NCI-H2081 (cell line): ENCODE measurements at regions not wholly inside any gene's neighbourhood (a gene's known extent, or its start where the extent isn't known, plus 50 kb on each side); places are given as distances from the start of the nearest gene placed in this dataset.

ENCODE experiments used
- DNase-seq, 2 experiments: peaks; one replicate each; lab custom pipeline; 2025; lab: John Stamatoyannopoulos, UW

GRCh38 chr1:218156595-218156994 is 128.5 kb upstream of the RRP15 start:
- peak; percentile 66 to 81 for DNase-seq

GRCh38 chr1:218163371-218163770 is 121.7 kb upstream of the RRP15 start:
- no peak for DNase-seq

GRCh38 chr1:218164111-218164929 is 120.8 kb upstream of the RRP15 start:
- peak; percentile 59 to 75 for DNase-seq

DNA sequence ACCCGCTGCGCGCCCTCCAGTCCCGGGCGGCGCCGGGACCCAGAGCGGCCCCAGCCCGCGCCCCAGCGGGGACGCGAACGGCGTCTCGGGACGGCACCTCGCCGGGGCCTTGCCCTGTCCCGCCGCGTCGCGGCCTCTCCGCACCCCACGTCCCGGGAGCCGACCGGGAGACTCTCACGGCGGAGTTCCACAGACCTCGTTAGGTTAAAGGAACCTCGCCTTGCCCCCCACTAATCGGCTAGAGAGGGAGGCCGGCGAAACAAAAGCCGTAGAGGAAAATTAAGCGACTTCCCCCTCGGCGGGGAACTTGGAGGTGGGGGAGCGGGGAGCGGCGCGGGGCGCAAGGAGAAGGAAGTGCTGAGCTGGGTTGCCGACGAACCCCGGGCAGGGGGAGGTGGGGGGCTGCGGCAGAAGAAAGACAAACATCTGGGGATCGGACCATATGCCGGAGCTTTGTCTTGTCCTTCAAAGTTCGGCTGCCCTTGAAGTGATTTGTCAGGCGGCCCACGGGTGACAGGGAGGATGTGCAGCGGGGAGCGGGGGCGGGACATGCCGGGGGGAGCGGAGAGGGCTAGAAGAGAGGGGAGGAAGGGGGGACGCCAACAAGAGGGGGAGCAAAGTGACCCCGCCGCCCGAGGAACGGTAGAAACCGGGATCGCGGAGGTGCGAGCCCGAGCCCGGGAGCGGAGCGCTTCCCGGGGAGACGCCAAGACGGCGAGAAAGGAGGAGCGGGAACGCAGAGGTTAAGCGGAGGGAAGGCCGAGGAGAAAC is 120.0 kb upstream of the RRP15 start:
- peak; percentile 46 to 70 for DNase-seq

DNA sequence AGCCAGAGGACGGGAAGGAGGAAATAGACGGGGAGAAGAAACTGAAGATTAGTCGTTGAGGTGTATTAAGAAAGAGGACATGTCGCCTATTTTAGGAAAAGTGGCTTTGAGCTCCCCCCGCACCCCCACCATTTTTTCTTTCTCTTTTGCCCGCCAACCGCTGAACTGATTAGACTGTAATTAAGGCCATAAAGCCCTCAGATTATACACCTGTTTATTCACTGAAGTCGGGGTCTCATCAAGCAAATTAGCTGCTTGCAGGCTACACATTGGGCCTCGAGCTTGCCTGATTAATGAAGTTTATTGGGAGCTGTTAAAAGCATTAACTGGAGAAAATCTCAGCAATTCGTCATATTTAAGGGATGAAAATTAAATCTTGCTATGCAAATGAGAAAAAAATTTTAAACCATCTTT is 119.4 kb upstream of the RRP15 start:
- peak; percentile 27 to 60 for DNase-seq

- peak in 1 of 2 experiments; percentile 21 for DNase-seq
Observed at GRCh38 chr1:218166268-218166945, 118.7 kb upstream of the RRP15 start.

DNA sequence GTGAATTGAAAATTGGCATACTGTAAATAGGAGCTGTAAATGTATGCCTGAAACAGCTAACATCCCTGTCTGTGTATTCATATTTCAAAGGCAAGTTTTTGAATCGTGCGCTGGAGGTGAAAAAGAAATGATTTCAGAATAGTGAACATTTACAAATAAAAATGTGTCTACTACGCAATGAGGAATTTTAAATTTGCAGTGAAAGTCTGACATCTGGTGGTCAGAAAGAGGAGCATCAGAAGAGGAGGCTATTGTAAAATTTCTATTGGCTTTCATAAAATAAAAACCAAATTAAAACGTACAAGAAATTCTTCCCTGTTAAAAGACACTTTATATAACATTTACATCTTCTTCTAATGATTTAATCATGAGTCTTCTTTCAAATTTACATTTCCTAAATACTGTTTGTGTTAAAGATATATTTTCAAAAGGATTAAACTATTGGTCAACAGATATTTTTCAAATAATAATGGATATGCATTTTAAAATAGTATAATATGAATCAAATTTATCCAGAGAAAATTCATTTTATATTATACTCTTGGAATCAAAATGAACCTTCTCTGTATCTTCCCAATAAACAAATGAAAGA is 113.7 kb upstream of the RRP15 start:
- peak; percentile 38 to 70 for DNase-seq

- DNase-seq, result no peak
Observed at GRCh38 chr1:218182455-218182854, 102.6 kb upstream of the RRP15 start.

DNA sequence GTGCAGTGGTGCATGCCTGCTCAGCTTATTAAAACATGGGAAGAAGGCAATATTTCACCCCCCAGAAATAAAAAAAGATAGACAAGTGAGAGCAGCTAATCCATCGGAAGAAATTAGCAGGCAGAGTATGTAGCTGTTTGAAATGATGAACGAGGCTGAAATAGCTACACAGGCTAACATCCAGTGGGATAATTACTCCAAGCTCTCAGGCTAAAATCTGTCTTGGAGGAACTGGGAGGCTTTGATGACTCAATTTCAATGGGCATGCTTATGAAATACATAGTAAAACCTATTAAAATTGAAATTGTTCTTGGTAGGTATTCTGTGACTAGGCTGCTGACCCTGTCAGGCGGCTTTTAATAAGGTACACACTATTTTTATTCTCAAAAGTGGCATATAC is 84.1 kb upstream of the RRP15 start:
- no peak for DNase-seq

DNA sequence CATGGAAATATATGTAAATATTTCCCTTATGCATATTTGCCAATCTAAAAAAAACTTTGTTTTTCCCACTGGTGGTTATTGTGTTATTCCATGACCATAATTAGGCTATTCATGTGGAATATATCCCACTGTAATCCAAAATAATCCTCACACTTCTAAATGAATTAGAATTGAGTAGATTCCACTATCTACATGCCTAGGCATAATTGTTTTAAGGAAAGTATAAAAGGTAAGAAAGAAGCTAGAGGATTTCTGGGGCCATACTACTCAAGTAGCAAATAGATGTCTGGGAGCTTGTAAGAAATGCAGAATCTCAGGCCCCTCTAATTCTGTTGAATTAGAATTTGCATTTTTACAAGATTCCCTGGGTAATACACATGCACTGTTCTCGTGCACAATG is 83.5 kb upstream of the RRP15 start:
- no peak for DNase-seq

DNA sequence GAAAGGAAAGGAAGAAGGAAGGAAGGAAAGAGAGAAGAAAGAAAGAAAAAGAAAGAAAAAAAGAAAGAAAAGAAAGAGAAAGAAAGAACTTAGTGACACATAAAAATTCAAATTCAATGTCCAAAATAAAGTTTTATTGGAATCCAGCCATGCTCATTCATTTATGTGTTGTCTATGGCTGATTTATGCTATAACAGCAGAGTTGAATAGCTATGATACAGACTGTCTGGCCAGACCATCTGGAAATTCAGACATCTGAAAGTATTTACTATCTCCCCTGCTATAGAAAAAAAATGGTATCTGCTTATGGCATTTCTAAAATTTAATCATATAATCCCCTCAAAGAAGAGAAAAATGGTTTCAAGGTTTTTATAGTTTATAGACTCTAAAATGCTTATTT is 79.4 kb upstream of the RRP15 start:
- no peak for DNase-seq

DNA sequence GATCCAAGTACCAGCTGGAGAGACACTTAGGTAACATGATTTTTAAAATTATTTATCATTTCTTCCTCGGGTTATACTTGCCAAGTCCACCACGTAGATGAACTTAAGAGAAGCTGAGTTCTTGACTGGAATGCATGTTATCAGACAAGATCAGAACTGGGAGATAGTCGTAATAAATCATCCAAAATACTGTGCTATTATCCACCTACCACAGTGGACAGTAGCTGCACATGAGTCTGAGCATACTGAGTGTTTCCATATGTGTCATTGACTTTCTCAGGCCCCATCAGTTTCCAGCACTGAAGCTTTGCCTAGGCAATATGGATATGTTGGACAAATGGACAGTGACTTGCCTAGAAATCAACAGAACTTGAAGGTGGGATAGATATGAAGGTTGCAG is 77.9 kb upstream of the RRP15 start:
- DNase-seq, result no peak

- no peak for DNase-seq
Observed at GRCh38 chr1:218209351-218209861, 75.7 kb upstream of the RRP15 start.

DNA sequence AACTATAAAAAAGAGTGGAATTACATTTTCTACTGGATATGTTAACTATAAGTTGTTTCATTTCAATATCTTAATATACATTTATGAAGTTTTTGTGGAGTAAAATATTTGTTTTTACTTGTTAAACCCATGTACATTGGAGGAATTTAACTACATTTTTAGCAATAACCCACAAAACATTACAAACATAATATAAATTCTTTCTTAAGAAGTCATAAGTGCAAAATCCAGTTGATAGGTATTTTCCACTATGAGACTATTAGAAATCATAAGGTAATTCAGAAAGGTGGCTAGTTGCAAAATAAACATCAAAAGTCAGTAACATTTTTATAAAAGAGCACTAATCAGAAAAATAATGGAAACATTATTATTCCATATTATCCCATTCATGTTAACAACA is 73.9 kb upstream of the RRP15 start:
- DNase-seq, result no peak

DNA sequence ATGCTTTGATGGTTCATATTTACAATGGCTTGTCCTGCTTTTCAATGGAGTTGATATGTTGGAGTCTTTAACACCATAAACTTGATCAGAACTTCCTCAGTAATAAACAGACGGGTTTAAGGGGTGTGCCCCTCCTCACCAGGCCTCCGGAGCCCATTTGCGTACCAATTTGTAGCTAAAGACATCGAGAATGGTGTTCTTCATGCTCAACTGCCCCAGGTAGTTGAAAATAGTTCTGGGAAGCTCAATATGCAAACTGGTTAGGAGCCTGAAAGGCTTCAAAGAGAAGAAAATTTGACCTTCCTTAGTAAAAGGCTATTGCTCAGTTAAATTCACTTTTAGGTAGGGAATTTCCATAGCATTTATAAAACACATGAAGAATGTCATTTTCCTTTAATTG is 68.1 kb upstream of the RRP15 start:
- no peak for DNase-seq

DNA sequence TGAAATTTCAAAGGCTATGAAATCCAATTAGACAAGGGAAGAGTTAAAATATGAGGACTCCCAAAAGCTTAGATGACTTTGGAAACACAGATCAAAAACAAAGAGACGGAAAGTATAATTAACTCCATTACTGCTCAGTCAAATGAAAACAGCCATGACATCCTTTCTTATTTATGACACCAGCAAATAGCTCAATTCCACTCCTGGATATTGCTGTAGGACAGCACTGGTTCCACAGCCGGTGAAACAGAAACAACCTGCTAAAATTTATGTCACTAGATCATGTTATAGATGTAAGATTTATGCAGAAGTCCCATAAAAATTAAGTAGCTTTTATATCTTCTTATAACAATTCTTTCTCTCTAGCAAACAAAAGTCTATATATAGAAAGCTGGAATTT is 65.6 kb upstream of the RRP15 start:
- no peak for DNase-seq

- DNase-seq, result no peak
Observed at GRCh38 chr1:218224101-218224500, 61.0 kb upstream of the RRP15 start.

DNA sequence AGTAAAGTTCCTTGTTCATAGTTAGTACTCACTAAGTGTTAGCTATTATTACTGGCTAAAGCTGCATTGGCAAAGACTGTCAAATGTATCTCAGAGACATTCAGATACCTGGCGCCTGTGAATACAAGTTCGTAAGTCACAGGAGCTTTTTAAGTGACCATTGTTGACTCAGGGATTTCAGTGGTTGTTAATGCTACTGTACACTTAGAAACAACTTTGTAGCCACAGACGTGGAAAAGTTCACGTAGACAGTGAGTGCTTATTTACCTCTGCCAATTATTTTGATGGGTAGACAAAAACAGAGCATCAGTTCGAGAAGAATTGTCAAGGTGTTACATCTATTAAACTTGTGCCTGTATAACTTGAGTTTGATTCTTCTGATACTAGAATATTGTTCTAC is 59.1 kb upstream of the RRP15 start:
- no peak for DNase-seq
